ENCODE measurements at regions not wholly inside any gene's neighbourhood (a gene's known extent, or its start where the extent isn't known, plus 50 kb on each side); places are given as distances from the start of the nearest gene placed in this dataset.

DNA sequence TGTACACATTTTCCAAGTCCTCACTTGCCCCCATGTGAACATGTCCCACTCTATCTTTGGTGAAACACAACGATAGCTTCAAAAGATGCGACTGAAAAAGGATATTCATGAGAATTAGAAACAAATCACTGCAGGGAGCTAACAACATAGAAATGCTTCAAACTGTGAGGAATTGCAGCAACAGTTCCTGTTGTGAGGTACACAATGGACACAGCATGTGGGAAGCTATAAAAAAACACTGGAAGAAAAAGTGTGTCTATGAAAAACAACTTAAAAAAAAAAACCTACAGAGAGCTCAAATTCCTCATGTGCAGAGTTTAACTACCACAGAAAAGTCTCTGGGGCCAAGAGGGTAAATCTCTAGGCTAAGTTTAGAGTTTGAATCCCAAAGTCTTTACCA lies 51.6 kb upstream of the BLTP1 start:
- ATAC-seq (ENCODE audit: low FRiP score) (no peak), DNase-seq (ENCODE audit: low spot score) (no peak)
- TF ChIP-seq, protein P1, sequence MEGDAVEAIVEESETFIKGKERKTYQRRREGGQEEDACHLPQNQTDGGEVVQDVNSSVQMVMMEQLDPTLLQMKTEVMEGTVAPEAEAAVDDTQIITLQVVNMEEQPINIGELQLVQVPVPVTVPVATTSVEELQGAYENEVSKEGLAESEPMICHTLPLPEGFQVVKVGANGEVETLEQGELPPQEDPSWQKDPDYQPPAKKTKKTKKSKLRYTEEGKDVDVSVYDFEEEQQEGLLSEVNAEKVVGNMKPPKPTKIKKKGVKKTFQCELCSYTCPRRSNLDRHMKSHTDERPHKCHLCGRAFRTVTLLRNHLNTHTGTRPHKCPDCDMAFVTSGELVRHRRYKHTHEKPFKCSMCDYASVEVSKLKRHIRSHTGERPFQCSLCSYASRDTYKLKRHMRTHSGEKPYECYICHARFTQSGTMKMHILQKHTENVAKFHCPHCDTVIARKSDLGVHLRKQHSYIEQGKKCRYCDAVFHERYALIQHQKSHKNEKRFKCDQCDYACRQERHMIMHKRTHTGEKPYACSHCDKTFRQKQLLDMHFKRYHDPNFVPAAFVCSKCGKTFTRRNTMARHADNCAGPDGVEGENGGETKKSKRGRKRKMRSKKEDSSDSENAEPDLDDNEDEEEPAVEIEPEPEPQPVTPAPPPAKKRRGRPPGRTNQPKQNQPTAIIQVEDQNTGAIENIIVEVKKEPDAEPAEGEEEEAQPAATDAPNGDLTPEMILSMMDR (IDR thresholded peaks at IDR 0.05) = no peak

DNA sequence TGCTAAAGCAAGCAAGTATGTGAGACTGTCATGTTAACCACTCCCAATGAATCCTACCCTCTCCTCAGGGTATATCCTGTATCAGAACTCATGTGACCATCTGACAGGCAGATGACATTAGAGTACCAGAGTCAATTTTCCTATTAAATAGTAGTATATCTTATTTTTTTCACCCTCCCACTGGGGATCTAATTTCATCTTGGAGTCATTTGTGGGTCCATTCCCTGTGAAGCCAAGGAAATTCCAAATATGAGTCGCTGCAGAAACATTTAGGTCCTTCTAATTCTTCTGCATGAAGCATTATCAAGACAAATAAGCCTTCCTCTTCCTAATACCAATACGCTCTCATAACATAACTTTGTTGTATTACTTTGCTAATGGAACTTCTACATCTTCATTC lies 52.2 kb upstream of the BLTP1 start:
- no peak for DNase-seq (ENCODE audit: low spot score)
- TF ChIP-seq, protein P1 (IDR thresholded peaks at IDR 0.05) = no peak
- no peak for ATAC-seq (ENCODE audit: low FRiP score)

DNA sequence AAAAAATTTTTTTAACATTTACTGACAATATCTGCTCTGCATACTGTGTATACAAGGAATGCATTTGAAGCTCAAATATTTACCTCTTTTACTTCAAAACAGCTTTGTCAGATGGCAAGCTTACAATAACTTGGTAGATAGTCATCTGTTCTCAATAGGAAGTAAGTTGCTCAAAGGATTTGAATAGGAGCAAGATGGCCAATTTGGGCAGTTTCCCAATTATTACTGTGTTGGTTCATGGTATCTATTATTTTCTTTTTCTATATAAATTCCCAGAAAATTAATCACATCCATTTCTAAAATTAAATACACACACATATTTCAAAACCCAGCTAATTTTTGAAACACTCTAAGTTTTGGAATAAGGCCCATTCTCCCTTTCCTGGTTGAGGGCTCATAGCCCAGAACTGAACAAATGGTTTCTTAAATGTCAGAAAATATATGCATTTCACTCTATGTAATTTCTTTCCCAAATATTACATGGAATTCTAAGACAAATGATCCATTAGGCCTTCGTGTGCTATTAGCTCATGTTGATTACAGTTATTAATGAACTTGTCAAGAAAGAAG lies 60.2 kb upstream of the BLTP1 start:
- no peak for ATAC-seq (ENCODE audit: low FRiP score)
- TF ChIP-seq, protein P1 (IDR thresholded peaks at IDR 0.05) = no peak
- DNase-seq (ENCODE audit: low spot score) = no peak

DNA sequence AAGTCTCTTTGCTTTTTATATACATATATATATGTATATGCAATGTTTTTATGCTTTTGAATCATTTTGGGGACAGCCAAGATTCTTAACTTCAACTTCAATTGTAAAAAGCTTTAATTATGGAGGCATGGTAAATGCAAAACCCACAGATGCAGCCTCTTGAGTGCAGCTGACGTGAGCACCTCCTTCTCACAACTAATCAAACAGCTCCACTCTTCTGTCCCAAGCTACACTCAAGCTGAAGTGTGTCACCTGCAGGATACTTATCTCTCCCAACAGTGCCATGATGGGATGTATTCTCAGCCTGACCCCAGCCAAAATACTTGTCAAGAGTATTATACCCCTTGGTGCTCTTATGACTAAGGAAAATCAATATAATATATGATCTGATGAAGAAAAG lies 60.7 kb upstream of the BLTP1 start:
- ATAC-seq (ENCODE audit: low FRiP score) = no peak
- no peak for DNase-seq (ENCODE audit: low spot score)
- TF ChIP-seq, protein P1 (IDR thresholded peaks at IDR 0.05) = no peak

GRCh38 chr4:122090989-122091388 lies 61.1 kb upstream of the BLTP1 start:
- TF ChIP-seq, protein P1 (IDR thresholded peaks at IDR 0.05) = no peak

GRCh38 chr4:122086338-122087065 lies 65.6 kb upstream of the BLTP1 start:
- TF ChIP-seq, protein P1 (IDR thresholded peaks at IDR 0.05) = no peak
- ATAC-seq (ENCODE audit: low FRiP score) (no peak), DNase-seq (ENCODE audit: low spot score) (no peak)

More at GRCh38 chr4:122090989-122091388, 61.1 kb upstream of the BLTP1 start:
- DNase-seq (ENCODE audit: low spot score) (no peak), ATAC-seq (ENCODE audit: low FRiP score) (no peak)

DNA sequence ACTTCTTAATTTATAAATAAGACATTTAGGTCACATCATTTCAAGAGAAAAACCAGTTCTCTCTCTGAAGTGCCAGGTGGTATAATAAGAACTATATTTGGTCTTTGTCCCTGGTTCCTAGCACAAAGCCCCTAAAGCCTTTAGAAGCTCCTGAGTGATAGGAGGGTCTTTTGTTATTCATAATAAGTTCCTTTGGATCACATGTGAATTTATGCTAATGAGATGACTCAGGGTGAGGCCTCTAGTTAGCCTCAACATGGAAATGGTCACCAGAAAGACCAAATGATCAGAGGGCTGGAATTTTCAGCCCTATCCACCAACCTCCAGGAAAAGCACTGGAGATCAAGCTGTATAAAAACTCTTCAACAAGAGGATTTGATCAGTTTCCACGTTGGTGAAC lies 68.1 kb upstream of the BLTP1 start:
- TF ChIP-seq, protein P1 (IDR thresholded peaks at IDR 0.05) = no peak
- ATAC-seq (ENCODE audit: low FRiP score) = no peak
- no peak for DNase-seq (ENCODE audit: low spot score)
